ENCODE measurements at regions not wholly inside any gene's neighbourhood (a gene's known extent, or its start where the extent isn't known, plus 50 kb on each side); places are given as distances from the start of the nearest gene placed in this dataset.

GRCh38 chr12:58592475-58593207, 327.7 kb downstream of the LRIG3 start:
- TF ChIP-seq, protein P1, sequence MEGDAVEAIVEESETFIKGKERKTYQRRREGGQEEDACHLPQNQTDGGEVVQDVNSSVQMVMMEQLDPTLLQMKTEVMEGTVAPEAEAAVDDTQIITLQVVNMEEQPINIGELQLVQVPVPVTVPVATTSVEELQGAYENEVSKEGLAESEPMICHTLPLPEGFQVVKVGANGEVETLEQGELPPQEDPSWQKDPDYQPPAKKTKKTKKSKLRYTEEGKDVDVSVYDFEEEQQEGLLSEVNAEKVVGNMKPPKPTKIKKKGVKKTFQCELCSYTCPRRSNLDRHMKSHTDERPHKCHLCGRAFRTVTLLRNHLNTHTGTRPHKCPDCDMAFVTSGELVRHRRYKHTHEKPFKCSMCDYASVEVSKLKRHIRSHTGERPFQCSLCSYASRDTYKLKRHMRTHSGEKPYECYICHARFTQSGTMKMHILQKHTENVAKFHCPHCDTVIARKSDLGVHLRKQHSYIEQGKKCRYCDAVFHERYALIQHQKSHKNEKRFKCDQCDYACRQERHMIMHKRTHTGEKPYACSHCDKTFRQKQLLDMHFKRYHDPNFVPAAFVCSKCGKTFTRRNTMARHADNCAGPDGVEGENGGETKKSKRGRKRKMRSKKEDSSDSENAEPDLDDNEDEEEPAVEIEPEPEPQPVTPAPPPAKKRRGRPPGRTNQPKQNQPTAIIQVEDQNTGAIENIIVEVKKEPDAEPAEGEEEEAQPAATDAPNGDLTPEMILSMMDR (IDR thresholded peaks at IDR 0.05): no peak
- ChIA-PET CTCF (interaction anchor here (0.9 kb wide), 1 partner anchor 9 kb away, joined by 3 read pairs; no protein-coding TSS in a partner anchor), POLR2A (no interaction called here)
- Mint-ChIP-seq H3K4me3 (no peak overlapping the region), H3K27ac (no peak overlapping the region), H3K27me3 (no peaks in the 10 kb centered on the region), H3K9me3 (no peaks in the 10 kb centered on the region), H3K36me3 (ENCODE audit: low read depth) (no peaks in the 10 kb centered on the region), H3K4me1 (ENCODE audit: low read depth) (no peaks in the 10 kb centered on the region)
- ATAC-seq (no peak), DNase-seq (no peak)
- intact Hi-C loops (cut with micrococcal nuclease): no loop called here

GRCh38 chr12:58593557-58594304, 326.6 kb downstream of the LRIG3 start:
- H3K27ac Mint-ChIP-seq: no peak overlapping the region
- no peaks in the 10 kb centered on the region for H3K4me1 Mint-ChIP-seq (ENCODE audit: low read depth)
- no peaks in the 10 kb centered on the region for H3K27me3 Mint-ChIP-seq
- POLR2A ChIA-PET: no interaction called here
- H3K4me3 Mint-ChIP-seq: no peak overlapping the region
- intact Hi-C loops (cut with micrococcal nuclease): no loop called here
- CTCF ChIA-PET: no interaction called here
- ATAC-seq (no peak), DNase-seq (no peak)
- TF ChIP-seq, protein P1 (IDR thresholded peaks at IDR 0.05): no peak
- H3K36me3 Mint-ChIP-seq (ENCODE audit: low read depth): no peaks in the 10 kb centered on the region
- H3K9me3 Mint-ChIP-seq: no peaks in the 10 kb centered on the region

- ChIA-PET POLR2A (no interaction called here), CTCF (no interaction called here)
- Mint-ChIP-seq H3K9me3 (no peaks in the 10 kb centered on the region), H3K4me3 (no peak overlapping the region), H3K27ac (no peak overlapping the region), H3K27me3 (no peaks in the 10 kb centered on the region), H3K36me3 (ENCODE audit: low read depth) (no peaks in the 10 kb centered on the region), H3K4me1 (ENCODE audit: low read depth) (no peaks in the 10 kb centered on the region)
- ATAC-seq (no peak), DNase-seq (no peak)
- TF ChIP-seq, protein P1 (IDR thresholded peaks at IDR 0.05): no peak
- intact Hi-C loops (cut with micrococcal nuclease): no loop called here
These were observed 323.9 kb downstream of the LRIG3 start for GRCh38 chr12:58596381-58596780.

DNA sequence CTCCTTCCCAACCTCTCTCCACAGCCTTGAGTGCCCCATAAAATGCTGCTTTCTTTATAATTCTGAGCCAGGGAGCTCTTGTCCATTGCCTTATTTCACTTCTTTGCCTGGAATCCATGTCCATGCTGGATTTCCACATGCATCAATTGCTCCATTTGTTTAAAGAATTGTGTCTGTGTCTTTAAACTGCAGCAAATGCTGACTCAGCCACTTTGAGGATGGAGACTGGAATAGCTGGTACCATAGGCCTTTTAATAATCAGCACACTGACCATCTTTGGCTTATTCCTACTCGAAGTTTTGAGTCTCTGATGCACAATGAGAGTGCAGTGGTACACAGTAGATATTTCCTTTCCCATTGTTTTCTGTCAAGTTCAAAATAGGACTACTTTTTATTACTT, 318.8 kb downstream of the LRIG3 start:
- no peak for DNase-seq
- ChIA-PET CTCF (no interaction called here), POLR2A (no interaction called here)
- Mint-ChIP-seq H3K27me3 (no peaks in the 10 kb centered on the region), H3K36me3 (ENCODE audit: low read depth) (no peaks in the 10 kb centered on the region), H3K27ac (no peak overlapping the region), H3K9me3 (no peaks in the 10 kb centered on the region), H3K4me3 (no peak overlapping the region), H3K4me1 (ENCODE audit: low read depth) (no peaks in the 10 kb centered on the region)
- no peak for ATAC-seq
- TF ChIP-seq, protein P1 (IDR thresholded peaks at IDR 0.05): no peak
- intact Hi-C loops (cut with micrococcal nuclease): no loop called here

DNA sequence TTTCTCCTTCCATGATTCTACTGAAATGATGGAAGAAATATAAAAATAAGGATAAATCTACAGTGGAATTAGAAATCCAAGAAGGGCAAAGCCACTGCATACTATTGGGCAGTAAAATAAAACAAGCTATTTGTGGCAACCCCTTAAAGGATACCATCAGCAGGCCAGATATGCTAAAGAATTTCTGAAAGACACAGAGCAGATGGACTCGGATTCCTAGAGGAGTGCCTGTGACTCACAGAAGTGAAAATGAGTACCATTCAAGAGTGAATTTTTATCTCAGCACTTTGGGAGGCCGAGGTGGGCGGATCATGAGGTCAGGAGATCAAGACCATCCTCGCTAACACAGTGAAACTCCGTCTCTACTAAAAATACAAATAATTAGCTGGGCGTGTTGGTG, 318.1 kb downstream of the LRIG3 start:
- CTCF ChIA-PET: no interaction called here
- ATAC-seq (no peak), DNase-seq (no peak)
- no peaks in the 10 kb centered on the region for H3K9me3 Mint-ChIP-seq
- TF ChIP-seq, protein P1 (IDR thresholded peaks at IDR 0.05): no peak
- POLR2A ChIA-PET: no interaction called here
- no peaks in the 10 kb centered on the region for H3K27me3 Mint-ChIP-seq
- intact Hi-C loops (cut with micrococcal nuclease): no loop called here
- H3K36me3 Mint-ChIP-seq (ENCODE audit: low read depth): no peaks in the 10 kb centered on the region
- H3K4me1 Mint-ChIP-seq (ENCODE audit: low read depth): no peaks in the 10 kb centered on the region
- H3K27ac Mint-ChIP-seq: no peak overlapping the region
- H3K4me3 Mint-ChIP-seq: no peak overlapping the region
